GM12873 (cell line): ENCODE measurements at regions not wholly inside any gene's neighbourhood (a gene's known extent, or its start where the extent isn't known, plus 50 kb on each side); places are given as distances from the start of the nearest gene placed in this dataset.

ENCODE experiments used
- TF ChIP-seq, protein P1 (sequence below): IDR thresholded peaks from 2 replicates; pipeline ENCODE4 v1.5.1; 2012; ENCODE audit warnings: low read depth, mild to moderate bottlenecking, moderate library complexity, low read length, control low read depth; ENCODE audit not compliant: insufficient read depth; ENCODE audit errors: missing control alignments

DNA sequence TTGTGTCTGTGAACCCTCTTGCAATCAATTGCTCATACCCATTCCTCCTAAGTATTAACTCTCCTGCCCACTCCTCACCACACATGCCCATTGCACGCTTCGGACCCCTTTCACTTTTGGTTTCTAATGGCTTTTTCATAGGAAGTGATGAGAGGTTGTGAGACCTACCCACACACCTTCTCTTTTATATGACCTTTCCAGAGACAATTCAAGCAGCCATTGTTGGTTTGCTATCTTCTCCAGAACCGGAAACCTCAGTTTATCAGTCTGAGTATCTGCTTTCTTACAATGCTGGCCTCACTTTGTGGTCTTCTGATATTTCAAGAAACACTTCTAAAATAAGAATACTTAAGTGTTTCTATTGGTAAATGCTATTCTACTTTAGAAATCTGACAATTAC lies 1550.8 kb upstream of the SLC10A2 start:
- TF ChIP-seq, protein P1, sequence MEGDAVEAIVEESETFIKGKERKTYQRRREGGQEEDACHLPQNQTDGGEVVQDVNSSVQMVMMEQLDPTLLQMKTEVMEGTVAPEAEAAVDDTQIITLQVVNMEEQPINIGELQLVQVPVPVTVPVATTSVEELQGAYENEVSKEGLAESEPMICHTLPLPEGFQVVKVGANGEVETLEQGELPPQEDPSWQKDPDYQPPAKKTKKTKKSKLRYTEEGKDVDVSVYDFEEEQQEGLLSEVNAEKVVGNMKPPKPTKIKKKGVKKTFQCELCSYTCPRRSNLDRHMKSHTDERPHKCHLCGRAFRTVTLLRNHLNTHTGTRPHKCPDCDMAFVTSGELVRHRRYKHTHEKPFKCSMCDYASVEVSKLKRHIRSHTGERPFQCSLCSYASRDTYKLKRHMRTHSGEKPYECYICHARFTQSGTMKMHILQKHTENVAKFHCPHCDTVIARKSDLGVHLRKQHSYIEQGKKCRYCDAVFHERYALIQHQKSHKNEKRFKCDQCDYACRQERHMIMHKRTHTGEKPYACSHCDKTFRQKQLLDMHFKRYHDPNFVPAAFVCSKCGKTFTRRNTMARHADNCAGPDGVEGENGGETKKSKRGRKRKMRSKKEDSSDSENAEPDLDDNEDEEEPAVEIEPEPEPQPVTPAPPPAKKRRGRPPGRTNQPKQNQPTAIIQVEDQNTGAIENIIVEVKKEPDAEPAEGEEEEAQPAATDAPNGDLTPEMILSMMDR = no peak

DNA sequence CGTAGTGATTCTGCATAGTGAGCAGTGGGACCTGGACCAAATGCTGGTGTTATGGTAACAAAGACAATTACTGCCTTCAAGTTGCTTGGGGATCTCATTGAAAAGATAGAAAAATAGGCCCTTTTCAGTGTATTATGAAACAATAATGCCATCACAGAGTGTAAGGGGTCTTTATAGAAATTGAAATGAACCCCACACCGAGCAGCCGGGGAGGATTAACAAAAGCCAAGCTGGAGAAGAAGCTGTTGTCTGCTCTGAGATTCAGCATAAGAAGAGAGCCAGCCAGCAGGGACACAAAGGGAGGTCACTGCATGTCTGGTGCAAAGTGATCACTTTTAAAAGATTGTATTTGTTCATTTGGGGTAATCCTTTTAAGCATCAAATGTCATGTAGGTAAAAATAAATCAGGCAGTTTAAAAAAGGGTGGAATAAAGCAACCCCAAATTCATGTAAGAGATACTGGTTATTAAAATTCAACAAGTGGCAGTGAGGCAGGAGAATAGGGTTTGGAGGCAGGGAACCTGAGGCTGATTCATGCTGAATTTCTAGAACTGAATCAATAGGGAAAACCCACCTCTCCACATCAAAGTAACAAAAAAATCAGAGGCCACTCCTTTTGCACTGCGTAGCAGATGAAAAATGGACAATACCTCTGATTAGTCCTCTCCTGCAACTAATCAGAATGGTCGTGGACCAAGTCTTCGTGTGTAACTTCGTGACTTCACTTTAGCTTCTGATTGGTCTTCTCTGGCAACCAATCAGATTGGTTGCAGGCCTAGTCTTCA lies 1548.3 kb upstream of the SLC10A2 start:
- TF ChIP-seq, protein P1 = no peak

DNA sequence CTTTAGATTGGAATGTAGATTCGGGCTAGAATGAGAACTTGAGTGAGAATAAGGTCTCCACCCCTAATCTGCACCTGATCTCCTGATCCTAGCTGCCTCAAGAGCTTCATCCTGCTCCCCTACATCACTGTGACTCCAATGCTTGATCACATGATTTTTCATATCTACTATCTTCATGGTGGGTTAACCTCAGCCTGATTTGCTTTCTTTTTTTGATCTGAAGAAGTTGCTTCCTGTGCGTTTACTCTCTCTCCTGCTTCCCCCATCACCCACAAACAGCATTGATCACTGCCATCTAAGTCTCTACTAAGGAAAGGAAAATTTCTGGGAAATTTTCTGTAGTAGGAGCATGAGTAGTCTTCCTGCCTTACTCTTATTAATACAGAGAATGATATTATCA lies 1542.1 kb upstream of the SLC10A2 start:
- TF ChIP-seq, protein P1 = no peak

DNA sequence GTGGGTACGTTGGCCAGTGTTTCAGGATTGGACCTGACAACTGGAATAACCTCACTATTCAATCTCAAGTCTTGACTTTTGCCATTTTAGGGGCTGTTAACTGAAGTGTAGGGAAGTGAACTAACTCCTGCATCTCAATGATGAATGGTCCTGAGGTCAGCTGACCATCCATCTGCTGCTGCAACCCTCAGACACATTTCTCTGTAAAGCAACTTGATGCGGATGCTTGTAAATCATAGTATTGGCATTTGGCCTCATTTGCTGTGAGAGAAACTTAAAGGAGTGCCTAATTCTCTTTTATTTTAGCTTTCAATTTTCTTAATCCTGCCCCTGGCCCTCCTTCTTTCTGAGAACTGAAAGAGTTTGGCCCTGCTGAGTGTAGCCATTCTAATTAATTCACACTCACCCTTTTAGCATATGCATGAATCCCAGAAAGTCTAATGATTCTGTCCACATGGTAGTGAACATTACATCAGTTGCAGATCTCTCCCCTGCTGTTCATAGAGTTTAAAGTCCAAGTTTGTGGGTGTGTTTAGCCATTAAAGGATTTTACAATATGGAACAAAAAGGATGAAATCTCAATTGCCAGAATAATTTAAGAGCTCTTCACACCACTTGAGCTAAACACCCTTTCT lies 1531.4 kb upstream of the SLC10A2 start:
- TF ChIP-seq, protein P1 = no peak

DNA sequence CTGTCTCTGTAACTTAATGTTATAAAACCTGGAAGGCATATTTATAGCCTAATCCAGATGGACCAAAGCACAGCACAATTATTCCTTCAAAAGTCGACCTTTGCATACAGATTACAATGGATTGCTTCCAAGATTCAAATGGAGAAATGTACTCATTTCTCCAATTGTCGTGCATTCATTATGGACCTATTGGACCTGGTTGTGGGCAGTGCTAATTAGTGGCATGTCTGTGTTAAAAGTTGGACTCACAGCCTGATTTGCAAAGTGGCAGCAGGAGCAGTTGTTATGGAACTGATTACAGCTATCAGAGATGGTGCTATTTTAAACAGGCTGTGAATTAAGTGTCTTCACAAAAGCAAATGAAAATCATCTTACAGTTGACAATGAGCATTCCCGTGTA lies 1529.3 kb upstream of the SLC10A2 start:
- TF ChIP-seq, protein P1 = no peak

DNA sequence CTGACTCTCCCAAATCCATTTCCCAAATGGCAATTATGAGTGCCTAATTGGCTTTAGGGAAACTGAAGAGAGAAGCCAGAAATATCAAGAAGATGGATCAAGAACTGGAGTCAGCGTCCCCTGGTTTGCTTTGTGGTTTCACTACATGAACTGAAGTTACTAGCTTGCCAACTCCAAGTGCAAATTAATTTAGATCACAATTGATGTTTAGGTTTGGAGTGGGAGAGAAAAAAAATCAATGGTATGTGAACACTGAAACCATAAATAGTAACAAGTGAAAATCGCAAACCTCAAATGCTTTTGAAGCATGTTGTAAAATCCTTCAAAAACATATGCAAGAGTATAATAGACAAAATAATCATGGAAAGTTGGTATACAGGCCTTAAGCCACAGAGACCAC lies 1528.6 kb upstream of the SLC10A2 start:
- TF ChIP-seq, protein P1 = no peak

DNA sequence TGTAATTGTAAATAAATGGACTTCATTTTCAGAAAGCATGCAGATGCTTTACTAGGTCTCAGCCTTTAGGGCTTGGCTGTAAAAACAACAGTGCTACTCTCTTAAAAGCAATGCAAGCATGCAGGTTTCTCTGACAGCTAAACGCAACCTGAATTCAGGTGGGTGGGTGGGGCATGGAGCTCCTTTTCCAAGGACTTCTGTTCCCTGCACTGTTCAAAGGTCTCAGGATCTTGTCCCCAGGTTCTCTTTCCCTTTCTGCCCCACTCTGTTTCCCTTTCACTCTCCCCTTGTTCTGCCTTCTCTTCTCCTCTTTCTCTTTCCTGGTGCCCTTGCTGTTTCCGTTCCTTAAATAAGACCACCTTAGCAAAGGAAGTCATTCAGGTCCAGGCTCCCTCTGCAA lies 1527.5 kb upstream of the SLC10A2 start:
- TF ChIP-seq, protein P1 = no peak
